Activated T-cell treated with anti-CD3 and anti-CD28 coated beads, Interleukin-2, amount 50 U/mL, for 48 hours (primary cell): ENCODE measurements at regions not wholly inside any gene's neighbourhood (a gene's known extent, or its start where the extent isn't known, plus 50 kb on each side); places are given as distances from the start of the nearest gene placed in this dataset.

Experiments used
- DNase-seq, 2 experiments: peaks; one replicate each; pipeline ENCODE4 v3.0.0-alpha.2; 2020

- DNase-seq, result no peak
These were observed 111.0 kb upstream of the RALGAPA2 start for GRCh38 chr20:20823476-20823881.

- no peak for DNase-seq
These were observed 109.2 kb upstream of the RALGAPA2 start for GRCh38 chr20:20821484-20822260.

DNA sequence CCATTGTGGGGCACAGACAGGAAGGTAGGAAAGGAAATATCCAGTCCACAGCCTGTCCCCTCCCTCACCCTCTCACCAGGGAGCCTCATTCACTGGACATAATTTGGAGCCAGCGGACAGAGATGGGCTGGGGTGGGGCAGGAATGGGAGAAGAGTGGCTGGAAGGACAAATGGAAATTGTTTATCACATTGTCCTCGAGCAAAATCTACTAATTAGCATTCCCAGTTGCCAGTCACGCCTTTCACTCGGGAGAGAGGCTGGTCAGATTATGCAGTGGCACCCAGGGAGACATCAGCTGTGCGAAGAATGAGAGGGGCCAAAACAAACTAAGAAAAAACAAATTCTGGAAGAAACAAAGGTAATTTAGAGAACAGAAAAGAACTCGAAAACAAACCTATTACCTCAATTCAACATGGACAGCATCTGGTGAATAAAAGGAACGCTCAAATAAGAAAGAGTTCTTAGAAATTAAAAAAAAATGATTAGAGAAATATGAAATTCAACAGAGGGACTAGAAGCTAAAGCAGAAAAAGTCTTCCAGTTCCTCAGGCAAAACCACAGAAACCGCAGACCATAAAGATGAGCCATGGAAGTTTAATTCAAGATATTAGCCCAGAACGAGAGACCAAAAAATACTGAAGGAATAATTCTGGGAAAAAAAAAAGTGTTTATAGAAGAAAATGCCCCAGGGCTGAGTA lies 108.5 kb upstream of the RALGAPA2 start:
- no peak for DNase-seq

DNA sequence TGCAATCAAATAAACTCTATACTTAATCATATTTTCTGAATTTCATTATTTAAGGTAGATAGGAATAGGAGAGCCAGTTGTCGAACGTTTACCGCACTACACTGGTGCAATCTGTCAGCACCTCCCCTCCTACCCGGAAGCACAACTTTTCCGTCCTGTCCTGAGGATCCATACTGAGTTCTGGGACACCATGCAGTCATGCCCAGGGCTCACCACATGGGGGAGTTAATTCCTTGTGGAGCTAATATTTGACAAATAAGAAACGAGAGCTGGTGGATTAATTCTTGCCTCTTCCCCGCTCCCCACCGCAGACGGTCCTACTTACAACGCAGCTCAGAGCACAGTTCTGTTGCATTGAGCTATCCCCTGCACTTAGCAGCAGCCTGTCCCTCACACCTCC lies 107.7 kb upstream of the RALGAPA2 start:
- DNase-seq, result no peak

GRCh38 chr20:20816969-20817755 lies 104.7 kb upstream of the RALGAPA2 start:
- DNase-seq, result no peak

GRCh38 chr20:20815711-20816455 lies 103.4 kb upstream of the RALGAPA2 start:
- no peak for DNase-seq

DNA sequence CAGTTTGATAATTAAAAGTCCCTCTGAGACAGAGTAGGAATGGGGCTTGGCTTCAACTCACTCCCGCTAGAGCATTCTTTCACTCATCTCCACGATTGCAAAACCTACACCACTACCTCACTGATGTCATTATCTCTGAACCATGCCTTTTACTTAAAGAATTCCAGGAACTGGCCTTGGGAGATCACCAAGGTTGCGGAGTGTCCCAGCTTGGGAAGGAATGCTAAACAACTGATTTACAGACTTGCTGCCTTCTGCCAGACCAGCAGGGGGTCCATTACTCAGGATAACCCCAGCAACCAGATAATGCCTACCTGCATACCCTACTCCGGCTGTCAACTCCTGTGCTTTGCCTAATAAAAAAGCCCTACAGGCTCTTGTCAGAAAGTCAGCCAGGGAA lies 102.2 kb upstream of the RALGAPA2 start:
- DNase-seq, result no peak

GRCh38 chr20:20812136-20812535 lies 99.7 kb upstream of the RALGAPA2 start:
- no peak for DNase-seq

DNA sequence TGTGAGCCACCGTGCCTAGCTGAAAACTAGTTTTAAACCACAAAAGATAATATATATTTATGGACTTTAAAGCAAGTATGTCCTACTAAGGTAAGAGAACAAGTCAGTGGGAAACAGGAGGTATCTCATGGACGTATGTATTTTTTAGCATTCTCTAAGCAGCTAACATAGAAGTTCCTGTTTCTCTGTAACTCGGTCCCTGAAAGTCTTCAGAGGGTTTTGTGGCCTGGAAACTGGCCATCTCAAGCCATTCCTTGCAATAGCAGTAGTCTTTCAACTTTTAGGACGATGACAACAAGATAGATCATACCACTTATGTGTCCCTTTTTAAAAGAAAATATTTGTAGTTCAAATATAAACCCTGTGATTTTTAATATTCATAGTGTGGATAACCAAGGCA lies 95.6 kb upstream of the RALGAPA2 start:
- no peak for DNase-seq

DNA sequence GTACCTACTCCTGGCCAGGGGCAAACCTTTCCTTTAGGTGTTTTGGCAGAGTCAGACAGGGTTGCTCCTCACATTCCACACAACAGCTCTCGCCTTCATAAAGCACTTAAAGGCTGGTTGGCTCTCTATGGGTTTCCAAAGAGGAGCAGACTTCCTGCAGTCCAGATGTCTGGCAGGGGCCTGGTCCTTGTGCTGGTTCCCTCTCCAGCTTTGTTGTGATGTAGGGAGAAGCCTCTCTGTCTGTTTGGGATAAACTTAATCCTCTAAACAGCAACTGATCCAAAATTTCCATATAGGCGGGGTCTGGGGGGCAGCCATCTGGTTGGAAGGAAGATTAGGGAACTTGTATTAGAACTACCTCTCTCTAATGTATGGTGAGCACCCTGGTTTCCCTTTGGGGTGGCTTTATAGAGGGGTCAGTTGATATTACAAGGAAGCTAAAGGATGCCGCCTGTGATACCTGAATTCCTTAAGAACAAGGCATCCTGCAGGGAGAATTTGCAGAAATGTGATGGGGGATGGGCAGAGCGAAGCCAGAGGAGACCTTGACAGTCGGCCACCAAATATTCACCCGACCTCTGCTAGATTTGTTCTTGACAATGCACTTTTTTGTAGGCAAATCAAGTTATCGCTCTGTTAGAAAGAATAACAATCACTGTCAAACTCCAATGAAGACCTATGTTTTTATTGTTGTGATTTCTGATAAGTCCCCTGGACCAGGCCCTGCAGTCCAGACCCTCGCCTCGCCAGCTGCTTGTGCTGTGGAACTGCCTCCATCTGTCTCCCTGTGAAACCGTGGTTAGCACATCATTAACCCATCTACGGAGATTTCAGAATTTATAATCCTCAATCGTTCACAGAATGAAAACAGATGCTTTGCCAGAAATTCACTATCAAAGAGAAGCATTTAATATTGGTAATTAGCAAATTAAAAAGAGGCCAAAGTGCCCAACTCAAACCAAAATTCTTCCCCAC lies 94.0 kb upstream of the RALGAPA2 start:
- no peak for DNase-seq

GRCh38 chr20:20803011-20803410 lies 90.6 kb upstream of the RALGAPA2 start:
- no peak for DNase-seq

GRCh38 chr20:20802328-20802727 lies 89.9 kb upstream of the RALGAPA2 start:
- DNase-seq, result no peak

DNA sequence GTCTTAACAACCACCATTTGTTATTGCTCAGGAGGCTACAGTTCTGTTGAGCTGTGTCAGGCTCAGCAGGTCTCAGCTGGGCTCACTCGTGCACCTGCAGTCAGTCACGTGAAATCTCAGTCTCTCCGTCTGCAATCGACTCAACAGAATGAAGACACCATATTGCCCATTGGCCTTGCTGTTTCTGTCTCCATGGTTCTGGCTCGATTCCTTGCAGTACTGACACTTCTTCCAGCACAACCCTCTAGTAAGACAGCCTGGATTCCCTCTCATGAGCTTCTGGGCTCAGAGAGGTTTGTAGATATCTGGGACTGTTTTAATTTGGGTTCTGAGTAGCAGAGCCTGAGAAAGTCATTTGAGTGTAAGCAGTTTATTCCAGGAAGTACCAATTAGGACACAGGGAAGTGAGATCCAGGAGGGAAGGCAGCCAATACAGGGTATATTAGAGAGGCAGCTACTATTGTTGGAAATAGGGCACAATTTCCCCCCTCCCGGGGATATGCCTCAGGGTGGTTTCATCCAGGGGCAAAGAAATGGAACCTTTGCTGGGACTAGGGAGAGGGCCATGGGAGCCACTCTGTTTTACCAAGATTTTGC lies 87.4 kb upstream of the RALGAPA2 start:
- no peak for DNase-seq

DNA sequence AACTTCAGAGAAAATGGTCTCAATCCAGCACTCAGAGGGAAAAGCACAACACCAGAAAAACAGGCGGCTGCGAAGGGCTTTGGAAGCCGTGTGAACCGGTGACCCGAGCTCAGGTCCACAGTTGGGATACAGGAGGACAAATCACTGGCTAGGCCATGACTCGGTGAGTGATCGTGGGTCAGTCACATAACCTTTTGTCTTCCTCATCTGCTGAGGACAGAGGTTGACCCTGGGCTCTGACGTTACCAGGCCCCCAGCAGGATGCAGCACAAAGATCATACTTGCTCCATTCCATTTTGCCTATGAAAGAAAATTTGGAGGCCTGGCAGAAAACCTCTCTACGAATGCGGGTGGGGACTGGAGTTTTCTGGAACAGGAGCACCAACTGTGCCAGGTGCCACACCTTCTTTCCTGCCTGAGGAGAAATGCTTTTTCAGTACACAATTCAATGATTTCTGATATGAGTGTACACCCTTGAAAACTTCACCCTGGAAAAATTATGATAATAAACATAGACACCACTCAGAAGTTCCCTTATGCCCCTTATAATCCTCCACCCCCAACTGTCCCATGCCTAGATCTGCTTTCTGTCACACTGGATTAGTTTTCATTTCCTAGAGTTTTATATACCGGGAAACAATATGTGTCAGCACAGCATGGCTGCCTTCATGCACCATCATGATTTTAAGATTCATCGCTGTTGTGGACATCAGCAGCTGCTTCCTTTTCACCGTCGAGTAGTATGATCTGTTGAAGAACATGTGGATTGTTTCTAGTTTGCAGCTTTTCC lies 85.3 kb upstream of the RALGAPA2 start:
- no peak for DNase-seq

- no peak for DNase-seq
These were observed 84.5 kb upstream of the RALGAPA2 start for GRCh38 chr20:20796766-20797440.

DNA sequence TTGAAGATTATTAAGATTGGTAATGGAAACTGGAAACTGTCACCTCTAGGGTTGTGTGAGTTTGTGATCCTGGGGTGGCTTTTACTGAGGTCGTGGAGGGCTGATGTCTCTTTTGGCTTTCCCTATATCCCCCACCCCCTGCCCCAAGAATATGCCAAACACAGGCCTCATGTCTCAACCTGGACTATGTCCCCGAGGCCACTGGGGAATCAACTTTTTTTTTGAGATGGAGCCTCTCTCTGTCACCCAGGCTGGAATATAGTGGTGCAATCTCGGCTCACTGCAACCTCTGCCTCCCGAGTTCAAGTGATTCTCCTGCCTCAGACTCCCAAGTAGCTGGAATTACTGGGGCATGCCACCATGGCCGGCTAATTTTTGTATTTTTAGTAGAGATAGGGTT lies 83.3 kb upstream of the RALGAPA2 start:
- DNase-seq, result no peak

- DNase-seq, result no peak
These were observed 82.7 kb upstream of the RALGAPA2 start for GRCh38 chr20:20795119-20795518.

- DNase-seq, result no peak
These were observed 81.1 kb upstream of the RALGAPA2 start for GRCh38 chr20:20793591-20793990.

- DNase-seq, result no peak
These were observed 79.5 kb upstream of the RALGAPA2 start for GRCh38 chr20:20791664-20792568.
